HG03196 (cell line): ENCODE measurements at regions not wholly inside any gene's neighbourhood (a gene's known extent, or its start where the extent isn't known, plus 50 kb on each side); places are given as distances from the start of the nearest gene placed in this dataset.
A peak's percentile ranks its signal among the peaks of the same experiment; 100 is the strongest.

Experiments used
- ATAC-seq: cut with Tn5 transposase; IDR thresholded peaks from one replicate; pipeline ENCODE4 v1.9.1; 2021; ENCODE audit not compliant: unreplicated experiment

- no peak for ATAC-seq
These were observed 560.5 kb upstream of the MEF2C start for GRCh38 chr5:89443508-89443907.

GRCh38 chr5:89441965-89442364 is 559.0 kb upstream of the MEF2C start:
- ATAC-seq: no peak

- no peak for ATAC-seq
These were observed 557.7 kb upstream of the MEF2C start for GRCh38 chr5:89440670-89441069.

GRCh38 chr5:89437450-89438435 is 554.8 kb upstream of the MEF2C start:
- ATAC-seq: no peak

GRCh38 chr5:89436464-89436863 is 553.5 kb upstream of the MEF2C start:
- no peak for ATAC-seq

- ATAC-seq: peak; percentile 77
These were observed 552.4 kb upstream of the MEF2C start for GRCh38 chr5:89435347-89435746.

- no peak for ATAC-seq
These were observed 545.6 kb upstream of the MEF2C start for GRCh38 chr5:89428624-89429023.

GRCh38 chr5:89425062-89425461 is 542.1 kb upstream of the MEF2C start:
- no peak for ATAC-seq

GRCh38 chr5:89421035-89421434 is 538.1 kb upstream of the MEF2C start:
- peak; percentile 64 for ATAC-seq

- ATAC-seq: no peak
These were observed 535.6 kb upstream of the MEF2C start for GRCh38 chr5:89418407-89419085.

- ATAC-seq: no peak
These were observed 535.0 kb upstream of the MEF2C start for GRCh38 chr5:89417990-89418389.

- ATAC-seq: no peak
These were observed 534.5 kb upstream of the MEF2C start for GRCh38 chr5:89417515-89417914.

GRCh38 chr5:89411891-89412290 is 528.9 kb upstream of the MEF2C start:
- no peak for ATAC-seq

- ATAC-seq: no peak
These were observed 524.1 kb upstream of the MEF2C start for GRCh38 chr5:89407054-89407453.

GRCh38 chr5:89401659-89402058 is 518.7 kb upstream of the MEF2C start:
- ATAC-seq: no peak

- no peak for ATAC-seq
These were observed 518.0 kb upstream of the MEF2C start for GRCh38 chr5:89401012-89401411.

- no peak for ATAC-seq
These were observed 516.6 kb upstream of the MEF2C start for GRCh38 chr5:89399548-89399947.

- ATAC-seq: peak; percentile 82
These were observed 514.1 kb upstream of the MEF2C start for GRCh38 chr5:89397096-89397495.

GRCh38 chr5:89396278-89396954 is 513.4 kb upstream of the MEF2C start:
- ATAC-seq: peak; percentile 44

- ATAC-seq: no peak
These were observed 512.1 kb upstream of the MEF2C start for GRCh38 chr5:89395111-89395510.

GRCh38 chr5:89388872-89389271 is 505.9 kb upstream of the MEF2C start:
- ATAC-seq: no peak

- ATAC-seq: no peak
These were observed 501.4 kb upstream of the MEF2C start for GRCh38 chr5:89384391-89384790.
